ENCODE measurements at regions not wholly inside any gene's neighbourhood (a gene's known extent, or its start where the extent isn't known, plus 50 kb on each side); places are given as distances from the start of the nearest gene placed in this dataset.

GRCh38 chr10:121675344-121675743 lies 77.1 kb upstream of the FGFR2 start (continued):
- TF ChIP-seq ZNF462 (CRISPR knock-in tag; IDR thresholded peaks at IDR 0.05) (no peak), STAT1 (IDR thresholded peaks at IDR 0.05; ENCODE audit: unreplicated experiment) (no peak), ETS1 (IDR thresholded peaks at IDR 0.05) (no peak), EZH2phosphoT487 (IDR thresholded peaks at IDR 0.05; ENCODE audit: unreplicated experiment) (no peak), ZNF114 (CRISPR knock-in tag; IDR thresholded peaks at IDR 0.05) (no peak), NANOG (IDR thresholded peaks at IDR 0.05; ENCODE audit: borderline replicate concordance) (no peak), POLR2AphosphoS5 (IDR thresholded peaks at IDR 0.05; ENCODE audit: low read depth) (no peak)

- Mint-ChIP-seq H3K4me3 (no peak overlapping the region), H3K9me3 (peaks cover 37% of the 10 kb centered on the region), H3K27ac (no peak overlapping the region), H3K4me1 (peaks cover 4% of the 10 kb centered on the region; the same call in 2 of the 3 replicates), H3K27me3 (ENCODE audit: insufficient read depth, low read depth, poor library complexity) (peaks cover 7% of the 10 kb centered on the region), H3K36me3 (ENCODE audit: low read depth) (peaks cover 27% of the 10 kb centered on the region)
- H2AFZ ChIP-seq: no peak overlapping the region
- DNase-seq (ENCODE audit: low spot score): no peak
- no peak overlapping the region for H3K4me3 ChIP-seq
- H3K79me2 ChIP-seq (replicated peaks; ENCODE audit: insufficient read depth): no peaks in the 10 kb centered on the region
- no peaks in the 10 kb centered on the region for H4K20me1 ChIP-seq (replicated peaks; ENCODE audit: insufficient read depth)
- H3K27ac ChIP-seq (ENCODE audit: low read depth): no peak overlapping the region
- no peak for ATAC-seq
- no peaks in the 10 kb centered on the region for H3F3A ChIP-seq (replicated peaks; ENCODE audit: low read depth)
- H3K27me3 ChIP-seq (ENCODE audit: insufficient read depth): no peaks in the 10 kb centered on the region
- no peak for TF ChIP-seq ZNF462 (CRISPR knock-in tag; IDR thresholded peaks at IDR 0.05)
- TF ChIP-seq NANOG (IDR thresholded peaks at IDR 0.05; ENCODE audit: borderline replicate concordance): no peak
- H3K4me1 ChIP-seq (ENCODE audit: insufficient read depth): no peaks in the 10 kb centered on the region
- no peaks in the 10 kb centered on the region for H3K9me2 ChIP-seq (ENCODE audit: insufficient read depth)
- H3K36me3 ChIP-seq (ENCODE audit: insufficient read depth): no peaks in the 10 kb centered on the region
- no peak overlapping the region for H3K4me2 ChIP-seq
Observed at GRCh38 chr10:121674885-121675284, 76.6 kb upstream of the FGFR2 start.

Measured in GM23338 (cell line).